ENCODE measurements at regions not wholly inside any gene's neighbourhood (a gene's known extent, or its start where the extent isn't known, plus 50 kb on each side); places are given as distances from the start of the nearest gene placed in this dataset.

DNA sequence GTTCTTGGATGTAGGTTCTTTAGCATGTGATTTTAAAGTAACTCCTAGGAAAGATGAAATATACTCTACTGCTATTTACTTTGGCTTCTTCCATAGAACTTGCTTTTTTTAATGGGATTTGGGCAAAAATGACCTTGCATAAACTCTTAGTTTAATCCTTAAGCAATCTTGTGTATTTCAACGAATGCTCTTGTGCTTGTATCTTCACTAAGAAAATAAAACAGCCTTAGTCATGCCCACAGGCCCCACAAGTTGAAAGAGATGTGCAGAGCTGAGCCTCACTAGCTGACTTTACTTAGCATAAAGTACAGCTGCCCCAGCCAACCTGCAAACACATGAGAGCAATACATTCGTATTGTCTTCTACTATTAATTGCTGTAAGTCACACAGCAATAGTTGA lies 1609.2 kb downstream of the STIM2 start:
- TF ChIP-seq CREB1 (CRISPR knock-in tag; IDR thresholded peaks at IDR 0.05; ENCODE audit: low read depth) (no peak), JUNB (IDR thresholded peaks at IDR 0.05; ENCODE audit: unreplicated experiment) (no peak), EZH2 (IDR thresholded peaks at IDR 0.05; ENCODE audit: low read depth, unreplicated experiment) (no peak), POLR2AphosphoS5 (IDR thresholded peaks at IDR 0.05; ENCODE audit: low read depth) (no peak), ZNF114 (CRISPR knock-in tag; IDR thresholded peaks at IDR 0.05) (no peak), EZH2phosphoT487 (IDR thresholded peaks at IDR 0.05; ENCODE audit: unreplicated experiment) (no peak), NANOG (IDR thresholded peaks at IDR 0.05; ENCODE audit: borderline replicate concordance) (no peak), STAT1 (IDR thresholded peaks at IDR 0.05; ENCODE audit: unreplicated experiment) (no peak)
- TF ChIP-seq, protein P1, sequence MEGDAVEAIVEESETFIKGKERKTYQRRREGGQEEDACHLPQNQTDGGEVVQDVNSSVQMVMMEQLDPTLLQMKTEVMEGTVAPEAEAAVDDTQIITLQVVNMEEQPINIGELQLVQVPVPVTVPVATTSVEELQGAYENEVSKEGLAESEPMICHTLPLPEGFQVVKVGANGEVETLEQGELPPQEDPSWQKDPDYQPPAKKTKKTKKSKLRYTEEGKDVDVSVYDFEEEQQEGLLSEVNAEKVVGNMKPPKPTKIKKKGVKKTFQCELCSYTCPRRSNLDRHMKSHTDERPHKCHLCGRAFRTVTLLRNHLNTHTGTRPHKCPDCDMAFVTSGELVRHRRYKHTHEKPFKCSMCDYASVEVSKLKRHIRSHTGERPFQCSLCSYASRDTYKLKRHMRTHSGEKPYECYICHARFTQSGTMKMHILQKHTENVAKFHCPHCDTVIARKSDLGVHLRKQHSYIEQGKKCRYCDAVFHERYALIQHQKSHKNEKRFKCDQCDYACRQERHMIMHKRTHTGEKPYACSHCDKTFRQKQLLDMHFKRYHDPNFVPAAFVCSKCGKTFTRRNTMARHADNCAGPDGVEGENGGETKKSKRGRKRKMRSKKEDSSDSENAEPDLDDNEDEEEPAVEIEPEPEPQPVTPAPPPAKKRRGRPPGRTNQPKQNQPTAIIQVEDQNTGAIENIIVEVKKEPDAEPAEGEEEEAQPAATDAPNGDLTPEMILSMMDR (conservative IDR thresholded peaks at IDR 0.05; ENCODE audit: low read depth in 2 of 2): no peak
- TF ChIP-seq, protein P2, sequence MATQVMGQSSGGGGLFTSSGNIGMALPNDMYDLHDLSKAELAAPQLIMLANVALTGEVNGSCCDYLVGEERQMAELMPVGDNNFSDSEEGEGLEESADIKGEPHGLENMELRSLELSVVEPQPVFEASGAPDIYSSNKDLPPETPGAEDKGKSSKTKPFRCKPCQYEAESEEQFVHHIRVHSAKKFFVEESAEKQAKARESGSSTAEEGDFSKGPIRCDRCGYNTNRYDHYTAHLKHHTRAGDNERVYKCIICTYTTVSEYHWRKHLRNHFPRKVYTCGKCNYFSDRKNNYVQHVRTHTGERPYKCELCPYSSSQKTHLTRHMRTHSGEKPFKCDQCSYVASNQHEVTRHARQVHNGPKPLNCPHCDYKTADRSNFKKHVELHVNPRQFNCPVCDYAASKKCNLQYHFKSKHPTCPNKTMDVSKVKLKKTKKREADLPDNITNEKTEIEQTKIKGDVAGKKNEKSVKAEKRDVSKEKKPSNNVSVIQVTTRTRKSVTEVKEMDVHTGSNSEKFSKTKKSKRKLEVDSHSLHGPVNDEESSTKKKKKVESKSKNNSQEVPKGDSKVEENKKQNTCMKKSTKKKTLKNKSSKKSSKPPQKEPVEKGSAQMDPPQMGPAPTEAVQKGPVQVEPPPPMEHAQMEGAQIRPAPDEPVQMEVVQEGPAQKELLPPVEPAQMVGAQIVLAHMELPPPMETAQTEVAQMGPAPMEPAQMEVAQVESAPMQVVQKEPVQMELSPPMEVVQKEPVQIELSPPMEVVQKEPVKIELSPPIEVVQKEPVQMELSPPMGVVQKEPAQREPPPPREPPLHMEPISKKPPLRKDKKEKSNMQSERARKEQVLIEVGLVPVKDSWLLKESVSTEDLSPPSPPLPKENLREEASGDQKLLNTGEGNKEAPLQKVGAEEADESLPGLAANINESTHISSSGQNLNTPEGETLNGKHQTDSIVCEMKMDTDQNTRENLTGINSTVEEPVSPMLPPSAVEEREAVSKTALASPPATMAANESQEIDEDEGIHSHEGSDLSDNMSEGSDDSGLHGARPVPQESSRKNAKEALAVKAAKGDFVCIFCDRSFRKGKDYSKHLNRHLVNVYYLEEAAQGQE (IDR thresholded peaks at IDR 0.05; ENCODE audit: unreplicated experiment): no peak
